HepG2 (cell line): ENCODE measurements at regions not wholly inside any gene's neighbourhood (a gene's known extent, or its start where the extent isn't known, plus 50 kb on each side); places are given as distances from the start of the nearest gene placed in this dataset.

Experiments
- CEBPB ChIP-seq: IDR thresholded peaks from 2 replicates; pipeline ENCODE4 v1.6.1; 2011; ENCODE audit warnings: low read depth, low read length, improper control_type of control experiment, borderline replicate concordance
- FOSL1 ChIP-seq: sonication (generic); formaldehyde crosslinking; IDR thresholded peaks from 2 replicates; pipeline ENCODE4 v1.9.0; 2021; ENCODE audit warnings: missing genetic modification reagents, borderline replicate concordance
- JUN ChIP-seq: sonication (generic); formaldehyde crosslinking; IDR thresholded peaks from 2 replicates; pipeline ENCODE4 v1.4.0; 2020; ENCODE audit warnings: mild to moderate bottlenecking, missing genetic modification reagents
- KDM1A ChIP-seq: IDR thresholded peaks from 2 replicates; pipeline ENCODE4 v1.6.1; 2016; ENCODE audit warnings: missing compliant biosample characterization
- MEF2D ChIP-seq: sonication (generic); formaldehyde crosslinking; IDR thresholded peaks from 2 replicates; pipeline ENCODE4 v1.5.1; 2020; ENCODE audit warnings: mild to moderate bottlenecking, missing genetic modification reagents
- POLR2A ChIP-seq, 2 experiments: IDR thresholded peaks; 2 replicates each; pipeline ENCODE4 v1.6.1; 2011; ENCODE audit warnings: low read depth in 2 of 2, low read length in 2 of 2, mild to moderate bottlenecking in 1 of 2, moderate library complexity in 1 of 2; ENCODE audit not compliant: insufficient read depth in 1 of 2
- ZNF274 ChIP-seq: sonication (generic); formaldehyde crosslinking; IDR thresholded peaks from 2 replicates; pipeline ENCODE4 v1.5.1; 2020; ENCODE audit warnings: mild to moderate bottlenecking, missing genetic modification reagents
- ZNF83 ChIP-seq: sonication (generic); formaldehyde crosslinking; IDR thresholded peaks from 2 replicates; pipeline ENCODE4 v1.4.0; 2020; ENCODE audit warnings: missing genetic modification reagents, mild to moderate bottlenecking, borderline replicate concordance
- TF ChIP-seq, protein P1 (sequence below): sonication (generic); formaldehyde crosslinking; IDR thresholded peaks from 2 replicates; pipeline ENCODE4 v1.8.0; 2022; ENCODE audit warnings: missing genetic modification reagents, mild to moderate bottlenecking, moderate library complexity, borderline replicate concordance
- TF ChIP-seq, protein P2 (sequence below): IDR thresholded peaks from 2 replicates; pipeline ENCODE4 v1.6.1; 2012; ENCODE audit warnings: inconsistent platforms
- TF ChIP-seq, protein P3 (sequence below): sonication (generic); formaldehyde crosslinking; IDR thresholded peaks from 2 replicates; pipeline ENCODE4 v1.5.0; 2020; ENCODE audit warnings: mild to moderate bottlenecking, missing genetic modification reagents, moderate library complexity
- TF ChIP-seq, protein P4 (sequence below): IDR thresholded peaks from 2 replicates; pipeline ENCODE4 v1.6.1; 2016

DNA sequence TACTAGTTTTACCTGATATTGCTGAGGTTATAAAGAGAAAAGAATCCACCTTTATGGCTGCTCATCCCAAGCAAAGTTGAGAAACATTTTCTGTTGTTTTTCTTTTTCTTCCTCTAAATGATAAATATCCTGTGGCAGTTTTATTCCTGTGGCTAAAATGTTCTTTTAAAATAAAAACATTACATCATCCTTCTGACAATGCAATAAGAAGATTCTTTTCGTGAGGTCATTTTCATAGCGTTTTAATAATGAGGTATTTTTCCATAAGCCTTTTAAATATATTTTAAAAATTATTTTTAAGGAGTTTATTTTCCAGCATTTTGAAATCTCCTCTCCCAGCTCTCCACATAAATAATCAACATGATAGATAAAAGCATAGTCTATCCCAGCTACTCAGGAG lies 52.8 kb upstream of the EPB41L3 start:
- no peak for TF ChIP-seq CEBPB
- no peak for TF ChIP-seq ZNF274 (CRISPR knock-in tag)
- TF ChIP-seq, protein P1, sequence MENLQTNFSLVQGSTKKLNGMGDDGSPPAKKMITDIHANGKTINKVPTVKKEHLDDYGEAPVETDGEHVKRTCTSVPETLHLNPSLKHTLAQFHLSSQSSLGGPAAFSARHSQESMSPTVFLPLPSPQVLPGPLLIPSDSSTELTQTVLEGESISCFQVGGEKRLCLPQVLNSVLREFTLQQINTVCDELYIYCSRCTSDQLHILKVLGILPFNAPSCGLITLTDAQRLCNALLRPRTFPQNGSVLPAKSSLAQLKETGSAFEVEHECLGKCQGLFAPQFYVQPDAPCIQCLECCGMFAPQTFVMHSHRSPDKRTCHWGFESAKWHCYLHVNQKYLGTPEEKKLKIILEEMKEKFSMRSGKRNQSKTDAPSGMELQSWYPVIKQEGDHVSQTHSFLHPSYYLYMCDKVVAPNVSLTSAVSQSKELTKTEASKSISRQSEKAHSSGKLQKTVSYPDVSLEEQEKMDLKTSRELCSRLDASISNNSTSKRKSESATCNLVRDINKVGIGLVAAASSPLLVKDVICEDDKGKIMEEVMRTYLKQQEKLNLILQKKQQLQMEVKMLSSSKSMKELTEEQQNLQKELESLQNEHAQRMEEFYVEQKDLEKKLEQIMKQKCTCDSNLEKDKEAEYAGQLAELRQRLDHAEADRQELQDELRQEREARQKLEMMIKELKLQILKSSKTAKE (CRISPR knock-in tag): no peak
- TF ChIP-seq KDM1A (CRISPR knock-in tag): no peak
- TF ChIP-seq JUN (CRISPR knock-in tag): no peak
- TF ChIP-seq, protein P2, sequence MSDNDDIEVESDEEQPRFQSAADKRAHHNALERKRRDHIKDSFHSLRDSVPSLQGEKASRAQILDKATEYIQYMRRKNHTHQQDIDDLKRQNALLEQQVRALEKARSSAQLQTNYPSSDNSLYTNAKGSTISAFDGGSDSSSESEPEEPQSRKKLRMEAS: no peak
- TF ChIP-seq FOSL1 (CRISPR knock-in tag): no peak
- no peak for TF ChIP-seq ZNF83
- no peak for TF ChIP-seq MEF2D
- TF ChIP-seq, protein P3, sequence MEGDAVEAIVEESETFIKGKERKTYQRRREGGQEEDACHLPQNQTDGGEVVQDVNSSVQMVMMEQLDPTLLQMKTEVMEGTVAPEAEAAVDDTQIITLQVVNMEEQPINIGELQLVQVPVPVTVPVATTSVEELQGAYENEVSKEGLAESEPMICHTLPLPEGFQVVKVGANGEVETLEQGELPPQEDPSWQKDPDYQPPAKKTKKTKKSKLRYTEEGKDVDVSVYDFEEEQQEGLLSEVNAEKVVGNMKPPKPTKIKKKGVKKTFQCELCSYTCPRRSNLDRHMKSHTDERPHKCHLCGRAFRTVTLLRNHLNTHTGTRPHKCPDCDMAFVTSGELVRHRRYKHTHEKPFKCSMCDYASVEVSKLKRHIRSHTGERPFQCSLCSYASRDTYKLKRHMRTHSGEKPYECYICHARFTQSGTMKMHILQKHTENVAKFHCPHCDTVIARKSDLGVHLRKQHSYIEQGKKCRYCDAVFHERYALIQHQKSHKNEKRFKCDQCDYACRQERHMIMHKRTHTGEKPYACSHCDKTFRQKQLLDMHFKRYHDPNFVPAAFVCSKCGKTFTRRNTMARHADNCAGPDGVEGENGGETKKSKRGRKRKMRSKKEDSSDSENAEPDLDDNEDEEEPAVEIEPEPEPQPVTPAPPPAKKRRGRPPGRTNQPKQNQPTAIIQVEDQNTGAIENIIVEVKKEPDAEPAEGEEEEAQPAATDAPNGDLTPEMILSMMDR: no peak
- TF ChIP-seq, protein P4, sequence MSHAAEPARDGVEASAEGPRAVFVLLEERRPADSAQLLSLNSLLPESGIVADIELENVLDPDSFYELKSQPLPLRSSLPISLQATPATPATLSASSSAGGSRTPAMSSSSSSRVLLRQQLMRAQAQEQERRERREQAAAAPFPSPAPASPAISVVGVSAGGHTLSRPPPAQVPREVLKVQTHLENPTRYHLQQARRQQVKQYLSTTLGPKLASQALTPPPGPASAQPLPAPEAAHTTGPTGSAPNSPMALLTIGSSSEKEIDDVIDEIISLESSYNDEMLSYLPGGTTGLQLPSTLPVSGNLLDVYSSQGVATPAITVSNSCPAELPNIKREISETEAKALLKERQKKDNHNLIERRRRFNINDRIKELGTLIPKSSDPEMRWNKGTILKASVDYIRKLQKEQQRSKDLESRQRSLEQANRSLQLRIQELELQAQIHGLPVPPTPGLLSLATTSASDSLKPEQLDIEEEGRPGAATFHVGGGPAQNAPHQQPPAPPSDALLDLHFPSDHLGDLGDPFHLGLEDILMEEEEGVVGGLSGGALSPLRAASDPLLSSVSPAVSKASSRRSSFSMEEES (CRISPR knock-in tag): no peak
- TF ChIP-seq POLR2A (IDR thresholded peaks at IDR 0.05; ENCODE audit: insufficient read depth in 1 of 2, low read depth in 2 of 2, low read length in 2 of 2): no peak
